ENCODE measurements at regions not wholly inside any gene's neighbourhood (a gene's known extent, or its start where the extent isn't known, plus 50 kb on each side); places are given as distances from the start of the nearest gene placed in this dataset.
"Not testable (repeated sequence)": the region's sequence is repeated elsewhere in the genome, so short reads cannot be mapped to it uniquely, and the experiment has no call there.

GRCh38 chr3:34508732-34509131, 710.3 kb downstream of the PDCD6IP start:
- no peak for TF ChIP-seq CTCF (IDR thresholded peaks at IDR 0.05; ENCODE audit: control extremely low read depth, extremely low read depth, low read depth, missing control alignments)
- ChIA-PET CTCF (interaction anchor here (1.2 to 1.4 kb wide), 2 partner anchors 9 to 16 kb away, joined by 3 read pairs; no protein-coding TSS in a partner anchor), POLR2A (no interaction called here)
- DNase-seq (ENCODE audit: extremely low spot score): no peak

- CTCF ChIA-PET: interaction anchor here (1.4 kb wide), 1 partner anchor 68 kb away, joined by 3 read pairs; no protein-coding TSS in a partner anchor
- DNase-seq (ENCODE audit: extremely low spot score): no peak
- TF ChIP-seq CTCF (IDR thresholded peaks at IDR 0.05; ENCODE audit: control extremely low read depth, extremely low read depth, low read depth, missing control alignments): no peak
- POLR2A ChIA-PET: no interaction called here
Observed at GRCh38 chr3:34511891-34512290, 713.5 kb downstream of the PDCD6IP start.

- DNase-seq (ENCODE audit: extremely low spot score); POLR2A ChIA-PET: not testable (repeated sequence)
- CTCF ChIA-PET: interaction anchor here (1.0 to 1.1 kb wide), 2 partner anchors 13 to 25 kb away, joined by 3 read pairs; no protein-coding TSS in a partner anchor
Observed at GRCh38 chr3:34519008-34519407, 720.6 kb downstream of the PDCD6IP start.

- no peak for DNase-seq (ENCODE audit: extremely low spot score)
Observed at GRCh38 chr3:34531156-34531555, 732.7 kb downstream of the PDCD6IP start.

GRCh38 chr3:34533451-34533850, 735.0 kb downstream of the PDCD6IP start:
- POLR2A ChIA-PET: no interaction called here
- no peak for DNase-seq (ENCODE audit: extremely low spot score)
- CTCF ChIA-PET: no interaction called here
- TF ChIP-seq CTCF (IDR thresholded peaks at IDR 0.05; ENCODE audit: control extremely low read depth, extremely low read depth, low read depth, missing control alignments): no peak

More at GRCh38 chr3:34531156-34531555, 732.7 kb downstream of the PDCD6IP start:
- POLR2A ChIA-PET: no interaction called here
- TF ChIP-seq CTCF (IDR thresholded peaks at IDR 0.05; ENCODE audit: control extremely low read depth, extremely low read depth, low read depth, missing control alignments): no peak
- CTCF ChIA-PET: no interaction called here

GRCh38 chr3:34534013-34534412, 735.6 kb downstream of the PDCD6IP start:
- TF ChIP-seq CTCF (IDR thresholded peaks at IDR 0.05; ENCODE audit: control extremely low read depth, extremely low read depth, low read depth, missing control alignments): no peak
- ChIA-PET CTCF (no interaction called here), POLR2A (no interaction called here)
- DNase-seq (ENCODE audit: extremely low spot score): no peak

- ChIA-PET POLR2A (no interaction called here), CTCF (interaction anchor here (0.9 kb wide), 1 partner anchor 25 kb away, joined by 3 read pairs; no protein-coding TSS in a partner anchor)
- no peak for DNase-seq (ENCODE audit: extremely low spot score)
- TF ChIP-seq CTCF (IDR thresholded peaks at IDR 0.05; ENCODE audit: control extremely low read depth, extremely low read depth, low read depth, missing control alignments): no peak
Observed at GRCh38 chr3:34544136-34544535, 745.7 kb downstream of the PDCD6IP start.
